ENCODE measurements at regions not wholly inside any gene's neighbourhood (a gene's known extent, or its start where the extent isn't known, plus 50 kb on each side); places are given as distances from the start of the nearest gene placed in this dataset.

- no peaks in the 10 kb centered on the region for H4K20me1 ChIP-seq (ENCODE audit: low read length)
- no TSS peak for BruUV-seq (replicated peaks)
- H3K4me1 ChIP-seq (ENCODE audit: insufficient read depth, low read length), result no peaks in the 10 kb centered on the region
- no peaks in the 10 kb centered on the region for H3K9me2 ChIP-seq (replicated peaks; ENCODE audit: low read length)
- no peak overlapping the region for H3K27ac ChIP-seq (ENCODE audit: low read length)
- ATAC-seq (no peak), DNase-seq (no peak)
- no peaks in the 10 kb centered on the region for H3K9me3 ChIP-seq (ENCODE audit: low read length)
- intact Hi-C loops (cut with micrococcal nuclease), result no loop called here
- POLR2A ChIA-PET (ENCODE audit: unreplicated experiment), result no interaction called here
- H2AFZ ChIP-seq (ENCODE audit: low read length), result no peak overlapping the region
- H3F3A ChIP-seq (ENCODE audit: low read length, unreplicated experiment), result no peaks in the 10 kb centered on the region
- no peak overlapping the region for H3K4me3 ChIP-seq (ENCODE audit: low read length)
- CTCF ChIA-PET, result no interaction called here
- H3K27me3 ChIP-seq (ENCODE audit: low read length), result no peaks in the 10 kb centered on the region
- H3K9ac ChIP-seq (ENCODE audit: low read length), result no peak overlapping the region
- H3K4me2 ChIP-seq (ENCODE audit: low read length), result no peak overlapping the region
- no peaks in the 10 kb centered on the region for H3K79me2 ChIP-seq (ENCODE audit: low read length)
- TF ChIP-seq EZH2phosphoT487 (IDR thresholded peaks at IDR 0.05; ENCODE audit: borderline replicate concordance, low read length) (no peak), CTCF (conservative IDR thresholded peaks at IDR 0.05; ENCODE audit: low read depth, low read length) (no peak), EZH2 (IDR thresholded peaks at IDR 0.05; ENCODE audit: low read length, unreplicated experiment) (no peak)
- H3K36me3 ChIP-seq (ENCODE audit: low read depth, low read length), result no peaks in the 10 kb centered on the region
Measured at GRCh38 chr2:56647997-56648396, 464.2 kb downstream of the CCDC85A start.

- POLR2A ChIA-PET (ENCODE audit: unreplicated experiment), result no interaction called here
- H4K20me1 ChIP-seq (ENCODE audit: low read length), result no peaks in the 10 kb centered on the region
- H3K4me1 ChIP-seq (ENCODE audit: insufficient read depth, low read length), result no peaks in the 10 kb centered on the region
- H2AFZ ChIP-seq (ENCODE audit: low read length), result no peak overlapping the region
- TF ChIP-seq EZH2 (IDR thresholded peaks at IDR 0.05; ENCODE audit: low read length, unreplicated experiment) (no peak), EZH2phosphoT487 (IDR thresholded peaks at IDR 0.05; ENCODE audit: borderline replicate concordance, low read length) (no peak), CTCF (conservative IDR thresholded peaks at IDR 0.05; ENCODE audit: low read depth, low read length) (no peak)
- H3K9ac ChIP-seq (ENCODE audit: low read length), result no peak overlapping the region
- H3K36me3 ChIP-seq (ENCODE audit: low read depth, low read length), result no peaks in the 10 kb centered on the region
- H3K27me3 ChIP-seq (ENCODE audit: low read length), result no peaks in the 10 kb centered on the region
- BruUV-seq (replicated peaks), result no TSS peak
- no peak for ATAC-seq
- DNase-seq, result no peak
- H3K9me2 ChIP-seq (replicated peaks; ENCODE audit: low read length), result no peaks in the 10 kb centered on the region
- CTCF ChIA-PET, result no interaction called here
- no peak overlapping the region for H3K4me2 ChIP-seq (ENCODE audit: low read length)
- no peaks in the 10 kb centered on the region for H3K9me3 ChIP-seq (ENCODE audit: low read length)
- no peak overlapping the region for H3K4me3 ChIP-seq (ENCODE audit: low read length)
- H3K79me2 ChIP-seq (ENCODE audit: low read length), result no peaks in the 10 kb centered on the region
- H3F3A ChIP-seq (ENCODE audit: low read length, unreplicated experiment), result no peaks in the 10 kb centered on the region
- H3K27ac ChIP-seq (ENCODE audit: low read length), result no peak overlapping the region
- intact Hi-C loops (cut with micrococcal nuclease), result no loop called here
Measured at GRCh38 chr2:56648802-56649201, 465.0 kb downstream of the CCDC85A start.

- Histone ChIP-seq H4K20me1 (ENCODE audit: low read length) (no peaks in the 10 kb centered on the region), H3K9me2 (replicated peaks; ENCODE audit: low read length) (no peaks in the 10 kb centered on the region), H3K4me1 (ENCODE audit: insufficient read depth, low read length) (no peaks in the 10 kb centered on the region), H2AFZ (ENCODE audit: low read length) (no peak overlapping the region), H3K4me3 (ENCODE audit: low read length) (no peak overlapping the region), H3K27ac (ENCODE audit: low read length) (no peak overlapping the region), H3K79me2 (ENCODE audit: low read length) (no peaks in the 10 kb centered on the region), H3K9me3 (ENCODE audit: low read length) (no peaks in the 10 kb centered on the region), H3K9ac (ENCODE audit: low read length) (no peak overlapping the region), H3K36me3 (ENCODE audit: low read depth, low read length) (no peaks in the 10 kb centered on the region), H3K27me3 (ENCODE audit: low read length) (no peaks in the 10 kb centered on the region), H3K4me2 (ENCODE audit: low read length) (no peak overlapping the region), H3F3A (ENCODE audit: low read length, unreplicated experiment) (no peaks in the 10 kb centered on the region)
- POLR2A ChIA-PET (ENCODE audit: unreplicated experiment), result no interaction called here
- ATAC-seq (no peak), DNase-seq (peak; percentile 10)
- intact Hi-C loops (cut with micrococcal nuclease), result no loop called here
- no peak for TF ChIP-seq CTCF (conservative IDR thresholded peaks at IDR 0.05; ENCODE audit: low read depth, low read length)
- TF ChIP-seq EZH2 (IDR thresholded peaks at IDR 0.05; ENCODE audit: low read length, unreplicated experiment), result no peak
- no peak for TF ChIP-seq EZH2phosphoT487 (IDR thresholded peaks at IDR 0.05; ENCODE audit: borderline replicate concordance, low read length)
- CTCF ChIA-PET, result no interaction called here
- no TSS peak for BruUV-seq (replicated peaks)
Measured at GRCh38 chr2:56654936-56655335, 471.1 kb downstream of the CCDC85A start.
